C4-2B (cell line): ENCODE measurements at regions not wholly inside any gene's neighbourhood (a gene's known extent, or its start where the extent isn't known, plus 50 kb on each side); places are given as distances from the start of the nearest gene placed in this dataset.

Source experiments
- ZFX ChIP-seq: fragments of 450-650 bp; IDR thresholded peaks from 2 replicates; pipeline ENCODE4 v1.6.1; 2017
- TF ChIP-seq, protein P1 (sequence below): fragments of 450-650 bp; conservative IDR thresholded peaks from 2 replicates; pipeline ENCODE4 v1.5.1; 2017; ENCODE audit warnings: mild to moderate bottlenecking

DNA sequence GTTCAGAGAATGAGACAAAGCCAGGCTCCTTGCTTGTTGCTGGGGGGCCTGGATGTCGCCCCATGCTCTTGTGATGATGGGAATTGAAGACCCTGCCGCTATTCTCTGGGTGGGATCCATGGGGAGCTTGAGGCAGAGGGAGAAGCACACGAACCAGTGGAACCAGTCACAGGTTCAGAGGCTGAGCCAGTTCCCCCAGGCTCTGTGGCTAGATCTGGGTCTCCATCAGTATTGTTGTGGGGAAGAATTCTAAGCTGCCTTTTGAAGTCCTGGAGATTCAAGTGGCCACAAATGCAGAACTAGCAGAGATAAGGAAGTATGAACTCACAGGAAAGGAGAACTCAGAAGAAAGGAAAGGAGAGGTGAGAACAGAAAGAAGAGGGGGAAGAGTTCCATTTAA is 219.4 kb downstream of the MSX2 start:
- TF ChIP-seq, protein P1, sequence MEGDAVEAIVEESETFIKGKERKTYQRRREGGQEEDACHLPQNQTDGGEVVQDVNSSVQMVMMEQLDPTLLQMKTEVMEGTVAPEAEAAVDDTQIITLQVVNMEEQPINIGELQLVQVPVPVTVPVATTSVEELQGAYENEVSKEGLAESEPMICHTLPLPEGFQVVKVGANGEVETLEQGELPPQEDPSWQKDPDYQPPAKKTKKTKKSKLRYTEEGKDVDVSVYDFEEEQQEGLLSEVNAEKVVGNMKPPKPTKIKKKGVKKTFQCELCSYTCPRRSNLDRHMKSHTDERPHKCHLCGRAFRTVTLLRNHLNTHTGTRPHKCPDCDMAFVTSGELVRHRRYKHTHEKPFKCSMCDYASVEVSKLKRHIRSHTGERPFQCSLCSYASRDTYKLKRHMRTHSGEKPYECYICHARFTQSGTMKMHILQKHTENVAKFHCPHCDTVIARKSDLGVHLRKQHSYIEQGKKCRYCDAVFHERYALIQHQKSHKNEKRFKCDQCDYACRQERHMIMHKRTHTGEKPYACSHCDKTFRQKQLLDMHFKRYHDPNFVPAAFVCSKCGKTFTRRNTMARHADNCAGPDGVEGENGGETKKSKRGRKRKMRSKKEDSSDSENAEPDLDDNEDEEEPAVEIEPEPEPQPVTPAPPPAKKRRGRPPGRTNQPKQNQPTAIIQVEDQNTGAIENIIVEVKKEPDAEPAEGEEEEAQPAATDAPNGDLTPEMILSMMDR = no peak
- no peak for TF ChIP-seq ZFX
